Nucleus accumbens (tissue), 56 donors: ENCODE measurements at regions not wholly inside any gene's neighbourhood (a gene's known extent, or its start where the extent isn't known, plus 50 kb on each side); places are given as distances from the start of the nearest gene placed in this dataset.

Experiments
- DNase-seq, 56 donors: peaks; one replicate each; lab custom pipeline; 2025; lab: John Stamatoyannopoulos, UW

GRCh38 chr5:17690473-17690872 lies 56.2 kb downstream of the TAF11L14 start:
- DNase-seq: no peak

- DNase-seq: no peak
These were observed 57.5 kb downstream of the TAF11L14 start for GRCh38 chr5:17691762-17692161.

GRCh38 chr5:17694371-17694770 lies 60.1 kb downstream of the TAF11L14 start:
- DNase-seq: no peak

- no peak for DNase-seq
These were observed 60.7 kb downstream of the TAF11L14 start for GRCh38 chr5:17694914-17695313.

- DNase-seq: no peak
These were observed 62.4 kb downstream of the TAF11L14 start for GRCh38 chr5:17696627-17697026.

- DNase-seq: no peak
These were observed 63.4 kb downstream of the TAF11L14 start for GRCh38 chr5:17697671-17698070.

GRCh38 chr5:17709011-17709710 lies 74.9 kb downstream of the TAF11L14 start:
- DNase-seq: no peak

- DNase-seq: no peak
These were observed 79.0 kb downstream of the TAF11L14 start for GRCh38 chr5:17713301-17713700.

- no peak for DNase-seq
These were observed 79.9 kb downstream of the TAF11L14 start for GRCh38 chr5:17714186-17714585.

GRCh38 chr5:17719592-17719991 lies 85.3 kb downstream of the TAF11L14 start:
- no peak for DNase-seq

GRCh38 chr5:17720071-17720470 lies 85.8 kb downstream of the TAF11L14 start:
- DNase-seq: no peak

GRCh38 chr5:17723876-17724275 lies 89.6 kb downstream of the TAF11L14 start:
- no peak for DNase-seq

GRCh38 chr5:17727098-17727497 lies 92.8 kb downstream of the TAF11L14 start:
- DNase-seq: no peak

- DNase-seq: no peak
These were observed 96.2 kb downstream of the TAF11L14 start for GRCh38 chr5:17730421-17730820.

GRCh38 chr5:17732351-17732923 lies 98.2 kb downstream of the TAF11L14 start:
- peak in 2 of 56 donors; percentile 10 to 13 for DNase-seq

- DNase-seq: no peak
These were observed 99.8 kb downstream of the TAF11L14 start for GRCh38 chr5:17734011-17734410.

GRCh38 chr5:17735761-17736160 lies 101.5 kb downstream of the TAF11L14 start:
- DNase-seq: no peak

- DNase-seq: no peak
These were observed 102.8 kb downstream of the TAF11L14 start for GRCh38 chr5:17737092-17737491.

- DNase-seq: no peak
These were observed 104.2 kb downstream of the TAF11L14 start for GRCh38 chr5:17738446-17738845.

GRCh38 chr5:17743580-17744435 lies 109.5 kb downstream of the TAF11L14 start:
- DNase-seq: no peak

- DNase-seq: no peak
These were observed 113.9 kb downstream of the TAF11L14 start for GRCh38 chr5:17748201-17748600.

- no peak for DNase-seq
These were observed 114.7 kb downstream of the TAF11L14 start for GRCh38 chr5:17748941-17749340.
